NB4 (cell line): ENCODE measurements at regions not wholly inside any gene's neighbourhood (a gene's known extent, or its start where the extent isn't known, plus 50 kb on each side); places are given as distances from the start of the nearest gene placed in this dataset.

Experiments
- MYC ChIP-seq: IDR thresholded peaks from 2 replicates; pipeline ENCODE4 v1.6.1; 2011; ENCODE audit warnings: low read depth, low read length
- POLR2A ChIP-seq: IDR thresholded peaks from 2 replicates; pipeline ENCODE4 v1.6.1; 2011; ENCODE audit warnings: mild to moderate bottlenecking; ENCODE audit not compliant: insufficient read length; ENCODE audit errors: extremely low read depth
- TF ChIP-seq, protein P1 (sequence below): IDR thresholded peaks from one replicate; pipeline ENCODE4 v1.5.1; 2012; ENCODE audit warnings: low read depth, low read length

DNA sequence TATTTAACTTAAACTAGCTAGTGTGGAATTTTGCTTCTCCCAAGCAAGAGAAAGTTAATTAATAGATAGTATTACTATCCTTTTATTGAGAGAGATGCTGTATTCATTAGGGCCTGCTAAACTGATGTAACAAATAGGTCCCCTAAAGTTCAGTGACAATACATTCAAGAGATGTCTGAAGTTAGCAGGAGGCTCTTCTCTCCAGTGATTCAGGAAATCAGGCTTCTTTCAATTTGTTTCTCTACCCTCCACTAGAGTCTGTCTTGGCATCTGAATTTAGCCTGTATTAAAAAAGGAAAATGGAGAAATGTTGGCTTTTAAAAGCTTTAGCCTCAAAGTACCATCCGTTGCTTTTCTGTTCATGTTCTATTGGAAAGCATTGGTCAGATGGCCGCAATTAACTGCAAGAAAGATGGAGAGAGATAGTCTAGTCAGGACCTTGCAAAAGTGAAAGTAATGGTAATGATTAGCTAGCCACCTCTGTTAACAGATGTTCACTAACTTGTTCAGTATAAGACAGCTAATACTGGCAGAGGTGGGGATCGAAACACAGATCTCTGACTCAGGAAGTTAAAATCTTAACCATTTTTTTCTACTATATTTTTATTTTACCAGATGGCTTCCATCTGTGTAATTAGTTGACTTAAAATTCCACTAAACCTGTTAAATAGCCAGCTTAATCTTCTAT is 786.8 kb downstream of the TMTC2 start:
- TF ChIP-seq POLR2A (no peak), MYC (no peak)
- TF ChIP-seq, protein P1, sequence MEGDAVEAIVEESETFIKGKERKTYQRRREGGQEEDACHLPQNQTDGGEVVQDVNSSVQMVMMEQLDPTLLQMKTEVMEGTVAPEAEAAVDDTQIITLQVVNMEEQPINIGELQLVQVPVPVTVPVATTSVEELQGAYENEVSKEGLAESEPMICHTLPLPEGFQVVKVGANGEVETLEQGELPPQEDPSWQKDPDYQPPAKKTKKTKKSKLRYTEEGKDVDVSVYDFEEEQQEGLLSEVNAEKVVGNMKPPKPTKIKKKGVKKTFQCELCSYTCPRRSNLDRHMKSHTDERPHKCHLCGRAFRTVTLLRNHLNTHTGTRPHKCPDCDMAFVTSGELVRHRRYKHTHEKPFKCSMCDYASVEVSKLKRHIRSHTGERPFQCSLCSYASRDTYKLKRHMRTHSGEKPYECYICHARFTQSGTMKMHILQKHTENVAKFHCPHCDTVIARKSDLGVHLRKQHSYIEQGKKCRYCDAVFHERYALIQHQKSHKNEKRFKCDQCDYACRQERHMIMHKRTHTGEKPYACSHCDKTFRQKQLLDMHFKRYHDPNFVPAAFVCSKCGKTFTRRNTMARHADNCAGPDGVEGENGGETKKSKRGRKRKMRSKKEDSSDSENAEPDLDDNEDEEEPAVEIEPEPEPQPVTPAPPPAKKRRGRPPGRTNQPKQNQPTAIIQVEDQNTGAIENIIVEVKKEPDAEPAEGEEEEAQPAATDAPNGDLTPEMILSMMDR: no peak
